Gastroesophageal sphincter (tissue), 4 donors: ENCODE measurements at regions not wholly inside any gene's neighbourhood (a gene's known extent, or its start where the extent isn't known, plus 50 kb on each side); places are given as distances from the start of the nearest gene placed in this dataset.

Source experiments
- ATAC-seq: fragments of 150-250 bp; one replicate; pipeline ENCODE4 v1.9.1; 2016; ENCODE audit warnings: mild to moderate bottlenecking, moderate library complexity
- H3K27ac ChIP-seq, 4 donors: fragments of 200-600 bp; sonication (generic) in 3 of 4; 1 replicate in 3 of 4; 2 replicates in 1 of 4; pipeline ENCODE4 v1.5.1; 2016 to 2019
- H3K27me3 ChIP-seq: fragments of 200-600 bp; sonication (generic); one replicate; pipeline ENCODE4 v1.5.1; 2019
- H3K36me3 ChIP-seq, 2 donors: fragments of 200-600 bp; sonication (generic); one replicate each; pipeline ENCODE4 v1.5.1; 2019; ENCODE audit warnings: control low read depth in 1 of 2
- H3K4me1 ChIP-seq, 3 donors: fragments of 200-600 bp; sonication (generic); 1 replicate in 2 of 3; 2 replicates in 1 of 3; pipeline ENCODE4 v1.5.1; 2016 to 2019; ENCODE audit warnings: control low read depth in 2 of 3
- H3K4me3 ChIP-seq, 2 donors: fragments of 200-600 bp; sonication (generic); one replicate each; pipeline ENCODE4 v1.5.1; 2019; ENCODE audit warnings: mild to moderate bottlenecking in 1 of 2, moderate library complexity in 1 of 2
- H3K9me3 ChIP-seq, 3 donors: fragments of 200-600 bp; sonication (generic); one replicate each; pipeline ENCODE4 v1.5.1; 2017 to 2019; ENCODE audit warnings: control low read depth in 2 of 3
- CTCF ChIP-seq, 4 experiments: fragments of 200-600 bp in 2 of 4; fragments of 450-650 bp in 2 of 4; sonication (generic) in 1 of 4; IDR thresholded peaks; one replicate each; pipeline ENCODE4 v1.5.1; 2017 to 2019; ENCODE audit warnings: antibody characterized with exemption in 4 of 4, mild to moderate bottlenecking in 2 of 4, moderate library complexity in 2 of 4
- EP300 ChIP-seq: sonication (generic); formaldehyde crosslinking; IDR thresholded peaks from one replicate; pipeline ENCODE4 v1.6.1; 2017; ENCODE audit warnings: antibody characterized with exemption, mild to moderate bottlenecking
- POLR2A ChIP-seq, 2 donors: fragments of 450-650 bp; IDR thresholded peaks; one replicate each; pipeline ENCODE4 v1.6.1; 2017; ENCODE audit warnings: antibody characterized with exemption in 2 of 2, mild to moderate bottlenecking in 2 of 2, moderate library complexity in 1 of 2
- POLR2AphosphoS5 ChIP-seq: sonication (generic); formaldehyde crosslinking; IDR thresholded peaks from one replicate; pipeline ENCODE4 v1.6.1; 2017; ENCODE audit warnings: antibody characterized with exemption
- WGBS, 2 donors: methylation state at CpG; one replicate each; pipeline ENCODE4 v1.1.5; 2018; ENCODE audit warnings: low coverage in 1 of 2; 5-methylcytosine and 5-hydroxymethylcytosine counted together

DNA sequence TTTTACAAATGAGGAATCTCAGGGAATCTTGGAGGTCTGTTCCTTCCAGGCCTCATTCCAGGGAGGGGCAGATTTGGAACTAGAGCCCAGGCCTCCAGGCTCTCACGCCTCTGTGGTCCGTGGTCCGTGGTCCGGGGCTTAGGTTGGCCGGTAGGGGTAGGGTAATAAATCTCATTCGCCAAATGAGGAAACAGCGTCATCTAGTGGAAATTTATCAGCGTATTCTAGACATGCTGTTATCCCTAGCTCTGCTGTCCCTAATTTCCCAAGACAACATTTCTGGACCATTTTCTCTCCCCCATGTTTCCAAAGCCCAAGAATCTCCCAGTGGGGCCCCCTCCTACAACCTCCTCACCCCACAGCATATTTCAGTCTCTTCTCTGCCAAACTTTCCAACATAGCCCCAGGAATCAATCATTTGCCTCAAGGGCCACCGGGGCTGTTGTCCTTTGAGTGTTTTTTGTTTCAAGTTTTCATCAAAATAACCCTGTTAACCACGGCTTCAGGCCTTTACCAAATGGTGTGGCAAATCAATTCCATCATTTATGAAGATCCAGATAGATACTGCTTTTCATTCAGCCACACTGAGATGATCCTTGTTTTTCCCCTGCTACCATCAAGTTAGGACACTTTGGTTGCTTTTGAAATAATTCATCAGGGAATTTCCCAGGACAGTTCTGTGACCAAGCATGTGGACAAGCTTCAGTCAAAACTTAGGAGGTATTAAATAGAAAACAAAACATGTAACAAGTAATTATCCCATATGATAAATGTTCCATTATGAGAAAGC is 126.8 kb downstream of the ALDH8A1 start:
- no peaks in the 10 kb centered on the region for H3K9me3 ChIP-seq
- no peak overlapping the region for H3K4me3 ChIP-seq
- H3K4me1 ChIP-seq = peaks cover 0 to 19% (median 3%) of the 10 kb centered on the region in 3 donors
- H3K36me3 ChIP-seq = no peaks in the 10 kb centered on the region
- ATAC-seq = peak; percentile 67
- TF ChIP-seq POLR2A (IDR thresholded peaks at IDR 0.05) (no peak), POLR2AphosphoS5 (no peak), CTCF (IDR thresholded peaks at IDR 0.05) (peak; percentile 59 to 84 (median 80)), EP300 (no peak)
- H3K27me3 ChIP-seq = no peaks in the 10 kb centered on the region
- no peak overlapping the region for H3K27ac ChIP-seq
- 11 to 12% methylated on average over 8 to 10 of the region's 10 CpGs for WGBS, 2 donors

DNA sequence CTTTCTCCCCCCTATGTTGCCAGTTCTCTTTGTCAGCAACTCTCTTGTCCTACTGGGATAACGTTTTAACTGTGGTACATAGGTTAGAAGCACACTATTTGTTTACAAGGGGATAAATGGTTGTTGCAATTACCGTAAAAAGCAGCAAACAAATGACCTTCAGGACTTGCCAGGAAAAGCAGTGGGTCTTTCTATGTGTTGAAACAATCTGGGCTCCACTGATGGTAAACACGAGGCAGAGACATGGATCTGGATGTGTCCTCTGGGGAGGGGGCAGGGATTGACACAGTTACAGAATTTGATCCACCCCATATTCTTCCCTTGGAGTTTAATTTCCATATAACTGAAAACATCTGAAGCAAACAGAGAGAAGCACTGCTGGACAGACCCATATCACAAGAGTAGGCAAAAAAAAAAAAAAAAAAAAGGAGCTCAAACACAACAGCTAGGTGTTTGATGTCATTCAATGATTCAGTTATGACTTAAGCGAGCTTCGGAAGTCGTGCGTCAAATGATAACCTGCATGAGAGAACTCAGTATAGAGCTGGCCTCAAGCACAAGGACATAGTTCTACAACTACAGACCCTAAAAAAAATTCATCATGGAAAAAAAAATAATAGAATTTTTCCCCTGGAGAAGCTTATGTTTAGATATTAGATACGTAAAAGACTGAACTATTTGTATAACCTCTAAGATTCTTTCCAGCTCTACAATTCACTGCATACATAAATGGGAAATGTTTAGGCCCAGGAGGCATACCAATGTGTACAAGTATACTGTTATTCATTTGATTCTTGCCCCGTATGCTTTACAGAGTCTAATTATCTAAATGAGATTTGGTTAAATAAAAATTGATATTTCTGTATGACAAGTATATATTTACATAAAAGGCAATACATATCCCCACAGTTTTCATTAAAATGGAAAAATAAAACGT is 127.7 kb downstream of the ALDH8A1 start:
- Histone ChIP-seq H3K4me3 (no peak overlapping the region), H3K36me3 (no peaks in the 10 kb centered on the region), H3K4me1 (peaks cover 0 to 14% (median 3%) of the 10 kb centered on the region in 3 donors), H3K27me3 (no peaks in the 10 kb centered on the region), H3K27ac (no peak overlapping the region), H3K9me3 (no peaks in the 10 kb centered on the region)
- WGBS, 2 donors = 79 to 83% methylated on average over 8 to 10 of the region's 10 CpGs
- ATAC-seq = no peak
- TF ChIP-seq POLR2AphosphoS5 (no peak), POLR2A (IDR thresholded peaks at IDR 0.05) (no peak), CTCF (IDR thresholded peaks at IDR 0.05) (no peak), EP300 (no peak)

DNA sequence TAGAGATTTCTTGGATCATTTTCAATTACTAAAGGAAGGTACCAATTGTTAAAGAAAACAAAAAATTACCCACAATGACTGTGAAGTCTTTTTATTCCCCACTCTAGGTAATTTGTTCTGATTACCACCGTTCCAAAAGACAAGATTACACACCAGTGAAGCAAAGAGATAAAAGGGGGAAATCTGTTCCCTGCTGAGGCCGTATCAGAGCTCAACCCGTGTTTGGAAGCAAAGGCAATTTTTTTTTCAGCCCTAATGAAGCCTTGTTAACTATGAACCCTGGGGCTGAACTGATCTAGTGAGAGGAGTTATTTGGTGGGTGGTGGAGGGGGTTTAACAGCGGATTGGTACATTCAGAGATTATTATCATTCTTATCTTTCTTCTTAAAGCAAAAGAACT is 128.5 kb downstream of the ALDH8A1 start:
- Histone ChIP-seq H3K27me3 (no peaks in the 10 kb centered on the region), H3K36me3 (no peaks in the 10 kb centered on the region), H3K9me3 (no peaks in the 10 kb centered on the region), H3K4me3 (no peak overlapping the region), H3K27ac (no peak overlapping the region), H3K4me1 (peaks cover 0 to 7% (median 3%) of the 10 kb centered on the region in 3 donors)
- no peak for ATAC-seq
- WGBS, 2 donors = 69 to 82% methylated on average over 4 of the region's 4 CpGs
- TF ChIP-seq POLR2AphosphoS5 (no peak), CTCF (IDR thresholded peaks at IDR 0.05) (no peak), EP300 (no peak)

DNA sequence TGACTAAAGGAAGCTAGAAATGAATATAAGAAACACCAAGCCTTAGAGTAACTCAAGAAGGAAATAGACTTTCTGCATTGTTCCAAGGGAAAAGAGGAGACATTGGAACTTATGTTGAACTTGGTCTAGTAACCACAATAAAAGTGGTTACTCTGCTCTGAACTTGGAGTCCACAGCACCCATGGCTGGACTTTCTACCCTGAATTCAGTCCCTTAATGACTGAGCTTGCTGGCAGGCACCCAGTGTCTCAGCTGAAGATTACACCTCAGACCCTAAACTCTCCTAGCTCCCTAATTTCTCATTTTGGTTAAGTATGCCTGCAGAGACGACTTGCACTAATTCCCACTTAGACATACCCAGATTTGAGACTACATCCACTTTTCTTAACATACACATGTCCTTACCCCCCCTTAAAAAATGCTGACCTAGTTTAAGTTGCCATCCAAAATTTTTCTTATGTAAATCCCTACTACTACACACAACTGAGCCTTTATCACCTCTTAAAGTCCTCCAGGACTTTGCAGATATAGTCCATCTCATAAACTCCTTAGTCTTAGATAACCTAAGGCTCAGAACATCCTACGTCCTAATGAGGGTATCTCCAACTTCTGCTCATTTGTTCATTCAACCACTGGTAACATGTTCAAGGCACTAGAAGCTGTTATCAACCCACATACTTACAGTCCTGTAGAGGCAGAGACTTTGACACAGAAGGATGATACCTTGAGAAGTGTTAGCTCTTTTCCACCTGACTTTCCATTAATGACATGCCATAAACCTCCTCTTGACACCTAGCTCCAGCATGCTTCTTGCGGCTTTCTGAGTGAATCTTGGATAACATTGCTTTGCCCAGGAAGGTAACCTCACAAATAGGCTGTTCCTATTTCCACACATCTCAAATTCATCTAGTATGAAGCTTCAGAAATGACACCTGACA is 129.8 kb downstream of the ALDH8A1 start:
- H3K4me3 ChIP-seq = no peak overlapping the region
- TF ChIP-seq EP300 (no peak), CTCF (IDR thresholded peaks at IDR 0.05) (no peak), POLR2A (IDR thresholded peaks at IDR 0.05) (no peak), POLR2AphosphoS5 (no peak)
- H3K27me3 ChIP-seq = no peaks in the 10 kb centered on the region
- H3K4me1 ChIP-seq = peaks cover 0 to 6% (median 3%) of the 10 kb centered on the region in 3 donors
- no peak overlapping the region for H3K27ac ChIP-seq
- 83 to 100% methylated on average over 2 to 3 of the region's 3 CpGs for WGBS, 2 donors
- H3K36me3 ChIP-seq = no peaks in the 10 kb centered on the region
- no peak for ATAC-seq
- H3K9me3 ChIP-seq = no peaks in the 10 kb centered on the region
